Immature natural killer cell (primary cell): ENCODE measurements at regions not wholly inside any gene's neighbourhood (a gene's known extent, or its start where the extent isn't known, plus 50 kb on each side); places are given as distances from the start of the nearest gene placed in this dataset.

ENCODE experiments used
- DNase-seq, 3 donors: peaks; one replicate each; pipeline ENCODE4 v3.0.0; 2022; ENCODE audit warnings: mixed read lengths in 1 of 3
- H3K27ac Mint-ChIP-seq, 6 donors: one replicate each; pipeline ENCODE4 v1.8.0; 2020; ENCODE audit warnings: mixed read lengths in 6 of 6, mild to moderate bottlenecking in 5 of 6, inconsistent platforms in 4 of 6, moderate library complexity in 3 of 6
- H3K27me3 Mint-ChIP-seq, 3 donors: one replicate each; pipeline ENCODE4 v1.8.0; 2020 to 2021; ENCODE audit warnings: low read depth in 3 of 3, mild to moderate bottlenecking in 3 of 3, mixed read lengths in 3 of 3, moderate library complexity in 3 of 3, inconsistent platforms in 1 of 3
- H3K36me3 Mint-ChIP-seq, 3 donors: one replicate each; pipeline ENCODE4 v1.8.0; 2020; ENCODE audit warnings: mixed read lengths in 3 of 3, inconsistent platforms in 2 of 3, mild to moderate bottlenecking in 2 of 3
- H3K4me1 Mint-ChIP-seq, 2 donors: one replicate each; pipeline ENCODE4 v1.8.0; 2020; ENCODE audit warnings: inconsistent platforms in 2 of 2, mild to moderate bottlenecking in 2 of 2, mixed read lengths in 2 of 2, moderate library complexity in 1 of 2
- H3K4me3 Mint-ChIP-seq, 5 donors: one replicate each; pipeline ENCODE4 v1.8.0; 2020; ENCODE audit warnings: mild to moderate bottlenecking in 5 of 5, mixed read lengths in 5 of 5, inconsistent platforms in 3 of 5, moderate library complexity in 3 of 5
- H3K9me3 Mint-ChIP-seq, 6 donors: one replicate each; pipeline ENCODE4 v1.8.0; 2020; ENCODE audit warnings: mild to moderate bottlenecking in 6 of 6, mixed read lengths in 6 of 6, inconsistent platforms in 4 of 6, moderate library complexity in 3 of 6

DNA sequence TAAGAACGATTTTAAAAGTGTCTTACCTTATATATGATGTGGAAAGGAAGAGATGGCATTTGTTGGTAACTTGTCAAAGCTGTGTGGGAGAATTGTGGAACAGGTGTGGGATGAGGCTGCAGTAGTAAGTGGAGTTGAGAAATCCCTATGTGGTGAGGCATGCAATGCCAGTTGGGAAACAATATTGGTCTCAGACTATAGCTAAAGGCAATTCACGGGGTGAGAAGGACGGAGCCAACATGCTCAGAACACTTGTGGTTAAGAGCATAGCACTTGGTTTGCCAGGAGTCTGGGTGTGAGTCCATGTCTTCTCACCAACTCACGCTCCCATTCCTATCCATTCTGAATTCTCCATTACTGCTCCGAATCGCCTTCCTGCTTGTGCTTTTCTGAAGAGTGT lies 615.6 kb upstream of the ADAMTS9 start:
- no peaks in the 10 kb centered on the region for H3K36me3 Mint-ChIP-seq
- no peak overlapping the region for H3K27ac Mint-ChIP-seq
- H3K27me3 Mint-ChIP-seq, result peaks cover 1 to 2% (median 2%) of the 10 kb centered on the region in 3 donors
- DNase-seq, result no peak
- H3K4me3 Mint-ChIP-seq, result no peak overlapping the region
- peaks cover 6 to 42% (median 14%) of the 10 kb centered on the region in 6 donors for H3K9me3 Mint-ChIP-seq
- no peaks in the 10 kb centered on the region for H3K4me1 Mint-ChIP-seq

- H3K27ac Mint-ChIP-seq, result no peak overlapping the region
- no peaks in the 10 kb centered on the region for H3K36me3 Mint-ChIP-seq
- H3K9me3 Mint-ChIP-seq, result peaks cover 5 to 35% (median 12%) of the 10 kb centered on the region in 6 donors
- H3K4me3 Mint-ChIP-seq, result no peak overlapping the region
- DNase-seq, result no peak
- peaks cover 0 to 1% (median 0%) of the 10 kb centered on the region in 3 donors for H3K27me3 Mint-ChIP-seq
- no peaks in the 10 kb centered on the region for H3K4me1 Mint-ChIP-seq
These were observed 603.8 kb upstream of the ADAMTS9 start for GRCh38 chr3:65291448-65292125.

- Mint-ChIP-seq H3K27me3 (no peaks in the 10 kb centered on the region), H3K9me3 (peaks cover 5 to 36% (median 16%) of the 10 kb centered on the region in 6 donors), H3K27ac (no peak overlapping the region), H3K4me3 (no peak overlapping the region), H3K36me3 (no peaks in the 10 kb centered on the region), H3K4me1 (no peaks in the 10 kb centered on the region)
- DNase-seq, result no peak
These were observed 601.0 kb upstream of the ADAMTS9 start for GRCh38 chr3:65288776-65289175.

DNA sequence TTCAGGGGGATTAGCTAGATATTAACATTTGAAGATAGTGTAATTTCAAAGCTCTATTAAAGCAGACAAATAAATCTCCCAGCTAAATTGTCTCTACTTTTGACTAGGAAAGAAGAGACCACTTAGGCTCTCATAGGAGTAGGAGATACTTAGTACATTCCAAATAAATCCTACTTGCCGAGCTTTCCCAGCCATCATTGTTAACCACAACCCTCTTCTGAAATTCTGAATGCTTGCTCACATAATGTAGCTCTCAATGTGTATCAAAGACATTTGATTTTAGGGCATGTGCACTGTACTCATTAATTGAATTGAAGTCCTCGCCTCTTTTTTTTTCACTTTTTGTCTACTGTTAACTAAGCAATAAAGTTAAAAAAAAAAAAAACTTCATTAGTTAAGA lies 598.2 kb upstream of the ADAMTS9 start:
- Mint-ChIP-seq H3K36me3 (no peaks in the 10 kb centered on the region), H3K27me3 (peaks cover 0 to 5% (median 0%) of the 10 kb centered on the region in 3 donors), H3K27ac (no peak overlapping the region), H3K9me3 (peaks cover 3 to 40% (median 17%) of the 10 kb centered on the region in 6 donors), H3K4me3 (no peak overlapping the region), H3K4me1 (no peaks in the 10 kb centered on the region)
- no peak for DNase-seq

GRCh38 chr3:65284961-65285360 lies 597.2 kb upstream of the ADAMTS9 start:
- Mint-ChIP-seq H3K36me3 (no peaks in the 10 kb centered on the region), H3K4me1 (no peaks in the 10 kb centered on the region), H3K9me3 (peaks cover 3 to 38% (median 18%) of the 10 kb centered on the region in 6 donors), H3K27ac (no peak overlapping the region), H3K4me3 (no peak overlapping the region), H3K27me3 (peaks cover 0 to 5% (median 0%) of the 10 kb centered on the region in 3 donors)
- DNase-seq, result no peak

DNA sequence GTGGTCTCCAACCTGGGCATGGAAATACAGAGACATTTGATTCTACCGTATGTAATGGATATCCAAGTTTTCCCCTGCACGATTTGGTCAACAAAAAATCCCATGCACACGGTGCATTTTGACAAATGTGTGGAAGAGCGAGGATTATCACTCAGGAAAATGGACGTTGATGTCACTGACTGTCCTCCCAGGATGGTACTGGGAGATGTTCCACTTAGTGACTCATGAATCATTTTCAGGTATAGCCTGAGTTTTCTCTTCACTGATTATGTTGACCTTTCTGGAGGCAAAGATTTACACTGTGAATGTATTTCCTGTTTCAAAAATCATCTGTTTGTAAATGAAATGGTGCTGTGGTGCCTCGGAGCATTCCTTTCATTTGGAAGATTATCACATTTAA lies 596.7 kb upstream of the ADAMTS9 start:
- DNase-seq, result no peak
- no peak overlapping the region for H3K4me3 Mint-ChIP-seq
- no peak overlapping the region for H3K27ac Mint-ChIP-seq
- H3K36me3 Mint-ChIP-seq, result no peaks in the 10 kb centered on the region
- H3K9me3 Mint-ChIP-seq, result peaks cover 2 to 36% (median 18%) of the 10 kb centered on the region in 6 donors
- no peaks in the 10 kb centered on the region for H3K4me1 Mint-ChIP-seq
- H3K27me3 Mint-ChIP-seq, result peaks cover 0 to 5% (median 0%) of the 10 kb centered on the region in 3 donors

DNA sequence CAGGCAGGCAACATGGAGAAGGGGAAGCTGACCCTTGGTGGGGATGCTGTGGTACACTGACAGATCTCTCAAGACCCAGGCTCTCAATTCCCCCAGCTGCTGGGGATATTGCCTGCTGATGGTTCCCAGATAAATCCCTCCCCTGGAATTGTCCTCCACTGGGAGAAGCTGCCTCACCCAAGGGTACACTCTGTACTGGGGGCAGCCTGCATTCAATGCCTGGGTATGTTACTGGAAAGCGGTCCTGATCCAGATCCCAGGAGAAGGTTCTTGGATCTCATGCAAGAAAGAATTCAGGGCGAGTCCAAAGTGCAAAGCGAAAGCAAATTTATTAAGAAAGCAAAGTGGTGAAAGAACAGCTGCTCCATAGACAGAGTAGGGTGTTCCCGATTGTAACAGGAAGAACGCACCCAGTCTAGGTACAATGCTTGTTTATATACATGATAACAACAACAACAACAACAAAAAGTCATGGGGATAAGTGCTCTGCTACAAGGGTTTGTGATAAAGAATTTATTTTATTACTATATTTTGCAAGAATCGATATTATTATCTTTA lies 591.5 kb upstream of the ADAMTS9 start:
- no peaks in the 10 kb centered on the region for H3K36me3 Mint-ChIP-seq
- no peak for DNase-seq
- H3K9me3 Mint-ChIP-seq, result peaks cover 0 to 37% (median 12%) of the 10 kb centered on the region in 6 donors
- H3K4me3 Mint-ChIP-seq, result no peak overlapping the region
- H3K4me1 Mint-ChIP-seq, result no peaks in the 10 kb centered on the region
- H3K27me3 Mint-ChIP-seq, result peaks cover 0 to 5% (median 2%) of the 10 kb centered on the region in 3 donors
- no peak overlapping the region for H3K27ac Mint-ChIP-seq

DNA sequence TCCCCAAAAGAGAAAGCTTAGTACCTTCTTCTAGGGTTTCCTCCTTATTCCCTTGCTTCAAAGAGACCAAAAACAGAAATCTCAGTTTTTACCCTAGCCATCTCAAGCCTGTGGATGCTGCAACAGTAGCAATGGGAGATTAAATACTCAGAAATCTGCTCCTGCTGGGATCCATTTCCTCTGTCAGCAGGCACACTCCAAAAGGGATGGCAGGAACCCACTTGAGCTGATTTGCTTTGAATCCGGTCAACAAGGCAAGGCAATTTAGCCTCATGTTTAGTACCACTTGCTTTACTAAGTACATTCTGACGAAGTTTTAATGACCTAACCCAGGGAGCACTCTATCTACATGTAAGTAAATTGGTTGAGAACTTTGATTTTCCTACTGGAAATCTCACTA lies 590.0 kb upstream of the ADAMTS9 start:
- no peak for DNase-seq
- peaks cover 0 to 2% (median 0%) of the 10 kb centered on the region in 3 donors for H3K27me3 Mint-ChIP-seq
- H3K36me3 Mint-ChIP-seq, result no peaks in the 10 kb centered on the region
- peaks cover 0 to 24% (median 1%) of the 10 kb centered on the region in 6 donors for H3K9me3 Mint-ChIP-seq
- H3K4me1 Mint-ChIP-seq, result no peaks in the 10 kb centered on the region
- no peak overlapping the region for H3K27ac Mint-ChIP-seq
- H3K4me3 Mint-ChIP-seq, result no peak overlapping the region

- no peaks in the 10 kb centered on the region for H3K36me3 Mint-ChIP-seq
These were observed 588.8 kb upstream of the ADAMTS9 start for GRCh38 chr3:65276551-65276950.

DNA sequence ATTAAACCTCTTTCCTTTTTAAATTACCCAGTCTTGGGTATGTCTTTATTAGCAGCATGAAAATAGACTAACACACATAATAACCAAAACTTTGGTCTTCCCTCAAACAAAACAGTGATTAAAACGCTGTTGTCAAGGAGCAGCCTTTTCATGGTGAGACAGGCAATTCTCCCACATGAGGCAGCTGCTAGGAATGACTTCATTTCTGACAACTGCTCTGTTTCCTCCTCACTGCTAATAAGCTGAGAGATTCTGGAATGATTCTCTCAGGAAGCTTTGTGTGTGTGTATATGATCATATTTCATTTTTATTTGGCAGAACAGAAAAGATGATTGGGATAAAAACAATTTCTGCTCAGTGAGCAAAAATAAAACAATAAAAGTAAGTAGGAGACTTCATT lies 580.6 kb upstream of the ADAMTS9 start:
- Mint-ChIP-seq H3K9me3 (peaks cover 3 to 23% (median 6%) of the 10 kb centered on the region in 6 donors), H3K4me3 (no peak overlapping the region)

More at GRCh38 chr3:65276551-65276950, 588.8 kb upstream of the ADAMTS9 start:
- Mint-ChIP-seq H3K4me3 (no peak overlapping the region), H3K27me3 (peaks cover 0 to 2% (median 0%) of the 10 kb centered on the region in 3 donors), H3K9me3 (peaks cover 0 to 25% (median 2%) of the 10 kb centered on the region in 6 donors), H3K27ac (no peak overlapping the region), H3K4me1 (no peaks in the 10 kb centered on the region)
- DNase-seq, result no peak

GRCh38 chr3:65265942-65266590 lies 578.3 kb upstream of the ADAMTS9 start:
- no peak for DNase-seq
- peaks cover 2 to 23% (median 9%) of the 10 kb centered on the region in 6 donors for H3K9me3 Mint-ChIP-seq
- H3K27me3 Mint-ChIP-seq, result peaks cover 0 to 2% (median 0%) of the 10 kb centered on the region in 3 donors
- H3K4me1 Mint-ChIP-seq, result no peaks in the 10 kb centered on the region
- no peak overlapping the region for H3K27ac Mint-ChIP-seq
- no peak overlapping the region for H3K4me3 Mint-ChIP-seq
- no peaks in the 10 kb centered on the region for H3K36me3 Mint-ChIP-seq

More for the DNA sequence above, 580.6 kb upstream of the ADAMTS9 start:
- H3K27ac Mint-ChIP-seq, result no peak overlapping the region
- H3K4me1 Mint-ChIP-seq, result no peaks in the 10 kb centered on the region
- no peak for DNase-seq
- H3K36me3 Mint-ChIP-seq, result no peaks in the 10 kb centered on the region
- H3K27me3 Mint-ChIP-seq, result peaks cover 0 to 2% (median 0%) of the 10 kb centered on the region in 3 donors

- no peak overlapping the region for H3K4me3 Mint-ChIP-seq
- H3K9me3 Mint-ChIP-seq, result peaks cover 2 to 27% (median 11%) of the 10 kb centered on the region in 6 donors
- no peaks in the 10 kb centered on the region for H3K4me1 Mint-ChIP-seq
- no peak overlapping the region for H3K27ac Mint-ChIP-seq
- no peak for DNase-seq
- H3K36me3 Mint-ChIP-seq, result no peaks in the 10 kb centered on the region
- H3K27me3 Mint-ChIP-seq, result peaks cover 0 to 2% (median 0%) of the 10 kb centered on the region in 3 donors
These were observed 577.7 kb upstream of the ADAMTS9 start for GRCh38 chr3:65265511-65265910.

DNA sequence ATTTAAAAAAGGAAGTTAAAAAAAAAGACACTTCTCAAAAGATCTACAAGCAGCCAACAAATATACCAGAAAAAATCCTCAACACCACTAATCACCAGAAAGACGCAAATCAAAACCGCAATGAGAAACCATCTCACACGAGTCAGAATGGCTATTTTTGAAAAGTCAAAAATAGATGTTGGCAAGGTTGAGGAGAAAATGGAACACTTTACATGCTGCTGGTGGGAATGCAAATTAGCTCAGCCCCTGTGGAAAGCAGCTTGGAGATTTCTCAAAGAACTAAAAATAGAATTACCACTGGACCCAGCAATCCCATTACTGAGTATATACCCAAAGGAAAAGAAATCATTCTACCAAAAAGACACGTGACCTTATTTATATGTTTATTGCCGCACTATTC lies 574.7 kb upstream of the ADAMTS9 start:
- peaks cover 4 to 17% (median 9%) of the 10 kb centered on the region in 6 donors for H3K9me3 Mint-ChIP-seq
- H3K36me3 Mint-ChIP-seq, result no peaks in the 10 kb centered on the region
- peaks cover 0 to 3% (median 0%) of the 10 kb centered on the region in 3 donors for H3K27me3 Mint-ChIP-seq
- no peaks in the 10 kb centered on the region for H3K4me1 Mint-ChIP-seq
- DNase-seq, result no peak
- H3K27ac Mint-ChIP-seq, result no peak overlapping the region
- no peak overlapping the region for H3K4me3 Mint-ChIP-seq

DNA sequence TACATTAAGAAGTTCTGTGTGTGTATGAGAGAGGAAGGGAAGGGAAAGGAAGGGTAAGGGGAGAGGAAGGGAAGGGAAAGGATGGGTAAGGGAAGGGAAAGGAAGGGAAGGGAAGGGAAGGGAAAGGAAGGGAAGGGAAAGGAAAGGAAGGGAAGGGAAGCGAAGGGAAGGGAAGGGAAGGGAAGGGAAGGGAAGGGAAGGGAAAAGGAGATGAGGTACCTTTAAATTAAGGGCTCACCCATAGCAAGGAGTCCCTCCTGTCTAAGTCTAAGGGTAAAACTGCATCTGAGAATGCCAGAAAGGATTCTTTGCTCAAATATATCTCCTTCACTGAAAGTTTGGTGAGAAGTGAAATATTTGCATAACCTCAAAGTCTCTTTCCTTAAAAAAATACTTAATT lies 572.1 kb upstream of the ADAMTS9 start:
- Mint-ChIP-seq H3K4me1 (no peaks in the 10 kb centered on the region), H3K4me3 (no peak overlapping the region), H3K9me3 (peaks cover 8 to 31% (median 16%) of the 10 kb centered on the region in 6 donors), H3K27me3 (peaks cover 0 to 4% (median 0%) of the 10 kb centered on the region in 3 donors), H3K27ac (no peak overlapping the region), H3K36me3 (no peaks in the 10 kb centered on the region)
- no peak for DNase-seq
